ENCODE measurements at regions not wholly inside any gene's neighbourhood (a gene's known extent, or its start where the extent isn't known, plus 50 kb on each side); places are given as distances from the start of the nearest gene placed in this dataset.
"Not testable (repeated sequence)": the region's sequence is repeated elsewhere in the genome, so short reads cannot be mapped to it uniquely, and the experiment has no call there.

- TF ChIP-seq, protein P1, sequence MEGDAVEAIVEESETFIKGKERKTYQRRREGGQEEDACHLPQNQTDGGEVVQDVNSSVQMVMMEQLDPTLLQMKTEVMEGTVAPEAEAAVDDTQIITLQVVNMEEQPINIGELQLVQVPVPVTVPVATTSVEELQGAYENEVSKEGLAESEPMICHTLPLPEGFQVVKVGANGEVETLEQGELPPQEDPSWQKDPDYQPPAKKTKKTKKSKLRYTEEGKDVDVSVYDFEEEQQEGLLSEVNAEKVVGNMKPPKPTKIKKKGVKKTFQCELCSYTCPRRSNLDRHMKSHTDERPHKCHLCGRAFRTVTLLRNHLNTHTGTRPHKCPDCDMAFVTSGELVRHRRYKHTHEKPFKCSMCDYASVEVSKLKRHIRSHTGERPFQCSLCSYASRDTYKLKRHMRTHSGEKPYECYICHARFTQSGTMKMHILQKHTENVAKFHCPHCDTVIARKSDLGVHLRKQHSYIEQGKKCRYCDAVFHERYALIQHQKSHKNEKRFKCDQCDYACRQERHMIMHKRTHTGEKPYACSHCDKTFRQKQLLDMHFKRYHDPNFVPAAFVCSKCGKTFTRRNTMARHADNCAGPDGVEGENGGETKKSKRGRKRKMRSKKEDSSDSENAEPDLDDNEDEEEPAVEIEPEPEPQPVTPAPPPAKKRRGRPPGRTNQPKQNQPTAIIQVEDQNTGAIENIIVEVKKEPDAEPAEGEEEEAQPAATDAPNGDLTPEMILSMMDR (IDR thresholded peaks at IDR 0.05; ENCODE audit: insufficient read depth, low read length, poor library complexity, severe bottlenecking), result no peak
- Histone ChIP-seq H3K27me3 (ENCODE audit: control insufficient read depth, insufficient read depth, low read length) (no peaks in the 10 kb centered on the region), H3K4me3 (ENCODE audit: low read depth, low read length) (no peak overlapping the region), H3K36me3 (ENCODE audit: control insufficient read depth, insufficient read depth, low read length) (no peaks in the 10 kb centered on the region)
- DNase-seq (ENCODE audit: low read depth), result no peak
Measured at GRCh38 chr1:121443001-121443540, 258.3 kb downstream of the SRGAP2C start.

DNA sequence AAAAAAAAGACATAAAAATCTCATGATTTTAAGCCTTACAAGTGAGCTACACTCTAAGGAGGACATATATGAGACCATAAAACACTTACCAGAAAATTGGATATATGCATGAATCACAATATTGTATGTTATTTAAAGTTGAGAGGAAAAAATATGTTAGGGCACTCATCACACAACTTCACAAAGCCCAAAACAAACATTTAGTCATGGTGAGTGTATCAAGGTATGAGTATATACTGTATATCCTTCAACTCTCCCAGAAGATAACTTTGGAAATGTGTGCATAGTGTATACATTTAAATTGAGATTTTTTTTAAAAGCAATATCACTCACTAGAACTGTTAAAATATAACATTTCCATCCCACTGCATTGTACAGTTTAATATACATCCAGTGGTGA, 259.3 kb downstream of the SRGAP2C start:
- Histone ChIP-seq H3K36me3 (ENCODE audit: control insufficient read depth, insufficient read depth, low read length) (no peaks in the 10 kb centered on the region), H3K27me3 (ENCODE audit: control insufficient read depth, insufficient read depth, low read length) (no peaks in the 10 kb centered on the region), H3K4me3 (ENCODE audit: low read depth, low read length) (no peak overlapping the region)
- DNase-seq (ENCODE audit: low read depth), result no peak
- TF ChIP-seq, protein P1 (IDR thresholded peaks at IDR 0.05; ENCODE audit: insufficient read depth, low read length, poor library complexity, severe bottlenecking), result no peak

DNA sequence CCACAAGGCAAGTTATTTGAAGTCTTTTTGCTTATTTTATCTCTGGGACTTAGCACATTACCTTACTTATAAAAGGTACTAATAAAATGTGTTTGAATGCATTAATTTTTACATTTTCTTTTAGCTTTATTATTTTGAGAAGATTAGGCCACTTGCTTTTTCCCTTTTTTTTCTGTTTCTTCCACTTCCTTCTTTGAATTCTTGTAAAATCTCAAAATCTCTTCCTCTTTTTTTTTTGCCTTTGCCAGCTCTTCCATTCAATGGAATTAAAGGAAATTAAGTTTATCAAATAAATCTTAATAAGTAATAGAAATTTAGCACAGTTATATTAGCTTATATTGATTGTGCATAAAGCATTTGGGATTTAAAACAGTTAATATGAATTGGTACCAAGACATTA, 260.9 kb downstream of the SRGAP2C start:
- Histone ChIP-seq H3K27me3 (ENCODE audit: control insufficient read depth, insufficient read depth, low read length) (no peaks in the 10 kb centered on the region), H3K4me3 (ENCODE audit: low read depth, low read length) (no peak overlapping the region), H3K36me3 (ENCODE audit: control insufficient read depth, insufficient read depth, low read length) (no peaks in the 10 kb centered on the region)
- TF ChIP-seq, protein P1 (IDR thresholded peaks at IDR 0.05; ENCODE audit: insufficient read depth, low read length, poor library complexity, severe bottlenecking), result no peak
- no peak for DNase-seq (ENCODE audit: low read depth)

- not testable (repeated sequence) for DNase-seq (ENCODE audit: low read depth); H3K36me3 ChIP-seq (ENCODE audit: control insufficient read depth, insufficient read depth, low read length); H3K4me3 ChIP-seq (ENCODE audit: low read depth, low read length); H3K27me3 ChIP-seq (ENCODE audit: control insufficient read depth, insufficient read depth, low read length)
- TF ChIP-seq, protein P1 (IDR thresholded peaks at IDR 0.05; ENCODE audit: insufficient read depth, low read length, poor library complexity, severe bottlenecking), result peak; percentile 25
Measured at GRCh38 chr1:121447280-121447923, 262.6 kb downstream of the SRGAP2C start.

- not testable (repeated sequence) for H3K27me3 ChIP-seq (ENCODE audit: control insufficient read depth, insufficient read depth, low read length); H3K36me3 ChIP-seq (ENCODE audit: control insufficient read depth, insufficient read depth, low read length); H3K4me3 ChIP-seq (ENCODE audit: low read depth, low read length); DNase-seq (ENCODE audit: low read depth)
Measured at GRCh38 chr1:121448064-121448463, 263.3 kb downstream of the SRGAP2C start.

GRCh38 chr1:121448851-121449250, 264.1 kb downstream of the SRGAP2C start:
- H3K4me3 ChIP-seq (ENCODE audit: low read depth, low read length), result no peak overlapping the region
- no peaks in the 10 kb centered on the region for H3K27me3 ChIP-seq (ENCODE audit: control insufficient read depth, insufficient read depth, low read length)
- H3K36me3 ChIP-seq (ENCODE audit: control insufficient read depth, insufficient read depth, low read length), result no peaks in the 10 kb centered on the region
- DNase-seq (ENCODE audit: low read depth), result no peak
- TF ChIP-seq, protein P1 (IDR thresholded peaks at IDR 0.05; ENCODE audit: insufficient read depth, low read length, poor library complexity, severe bottlenecking), result no peak

Data from kidney epithelial cell (primary cell).